BJ (cell line): ENCODE measurements at regions not wholly inside any gene's neighbourhood (a gene's known extent, or its start where the extent isn't known, plus 50 kb on each side); places are given as distances from the start of the nearest gene placed in this dataset.

ENCODE experiments used
- CTCF ChIA-PET: fragments of 350-600 bp; formaldehyde crosslinking; extraction: SDS; loops from one replicate; lab custom pipeline; 2021; ENCODE audit warnings: antibody characterized with exemption, inconsistent platforms; lab: Yijun Ruan, JAX
- POLR2A ChIA-PET: fragments of 300-600 bp; sonication (Branson Sonifier 250); formaldehyde crosslinking; extraction: SDS; loops from one replicate; lab custom pipeline; 2021; ENCODE audit warnings: antibody characterized with exemption; lab: Charles Lee
- DNase-seq: peaks from one replicate; pipeline ENCODE4 v3.0.0-alpha.2; 2011; ENCODE audit warnings: low read depth
- H3K27me3 ChIP-seq: 2 replicates; pipeline ENCODE4 v1.6.0; 2011; ENCODE audit warnings: low read length; ENCODE audit not compliant: control insufficient read depth, insufficient read depth
- H3K36me3 ChIP-seq: 2 replicates; pipeline ENCODE4 v1.5.1; 2011; ENCODE audit warnings: low read length; ENCODE audit not compliant: control insufficient read depth, insufficient read depth
- H3K4me3 ChIP-seq: 2 replicates; pipeline ENCODE4 v1.5.1; 2011; ENCODE audit warnings: low read depth, mild to moderate bottlenecking, control low read depth, low read length
- TF ChIP-seq, protein P1 (sequence below): IDR thresholded peaks from 2 replicates; pipeline ENCODE4 v1.5.1; 2011; ENCODE audit warnings: low read depth, mild to moderate bottlenecking, control low read depth, inconsistent platforms, low read length, moderate library complexity; ENCODE audit not compliant: insufficient read depth

DNA sequence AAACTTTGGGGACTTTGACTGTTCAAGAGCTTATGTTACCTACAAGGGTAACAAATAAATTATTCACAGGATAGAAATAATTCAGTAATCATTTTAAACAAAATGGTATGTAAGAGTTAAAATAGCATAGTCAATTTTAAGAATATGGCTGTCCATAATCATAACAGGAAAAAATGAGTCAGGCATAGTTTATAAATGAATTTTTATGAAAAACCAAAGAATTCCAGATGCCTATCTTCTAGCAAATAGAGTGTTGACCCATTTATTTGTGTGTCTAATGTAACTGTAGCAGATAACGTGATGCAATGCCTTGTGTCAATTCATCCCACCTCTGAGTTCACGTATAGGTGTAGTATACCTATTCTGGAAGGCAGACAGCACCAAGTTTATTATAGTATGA, 169.7 kb upstream of the CDH9 start:
- no peaks in the 10 kb centered on the region for H3K36me3 ChIP-seq
- DNase-seq, result no peak
- no peaks in the 10 kb centered on the region for H3K27me3 ChIP-seq
- no peak overlapping the region for H3K4me3 ChIP-seq
- ChIA-PET POLR2A (no interaction called here), CTCF (no interaction called here)
- TF ChIP-seq, protein P1, sequence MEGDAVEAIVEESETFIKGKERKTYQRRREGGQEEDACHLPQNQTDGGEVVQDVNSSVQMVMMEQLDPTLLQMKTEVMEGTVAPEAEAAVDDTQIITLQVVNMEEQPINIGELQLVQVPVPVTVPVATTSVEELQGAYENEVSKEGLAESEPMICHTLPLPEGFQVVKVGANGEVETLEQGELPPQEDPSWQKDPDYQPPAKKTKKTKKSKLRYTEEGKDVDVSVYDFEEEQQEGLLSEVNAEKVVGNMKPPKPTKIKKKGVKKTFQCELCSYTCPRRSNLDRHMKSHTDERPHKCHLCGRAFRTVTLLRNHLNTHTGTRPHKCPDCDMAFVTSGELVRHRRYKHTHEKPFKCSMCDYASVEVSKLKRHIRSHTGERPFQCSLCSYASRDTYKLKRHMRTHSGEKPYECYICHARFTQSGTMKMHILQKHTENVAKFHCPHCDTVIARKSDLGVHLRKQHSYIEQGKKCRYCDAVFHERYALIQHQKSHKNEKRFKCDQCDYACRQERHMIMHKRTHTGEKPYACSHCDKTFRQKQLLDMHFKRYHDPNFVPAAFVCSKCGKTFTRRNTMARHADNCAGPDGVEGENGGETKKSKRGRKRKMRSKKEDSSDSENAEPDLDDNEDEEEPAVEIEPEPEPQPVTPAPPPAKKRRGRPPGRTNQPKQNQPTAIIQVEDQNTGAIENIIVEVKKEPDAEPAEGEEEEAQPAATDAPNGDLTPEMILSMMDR, result no peak

DNA sequence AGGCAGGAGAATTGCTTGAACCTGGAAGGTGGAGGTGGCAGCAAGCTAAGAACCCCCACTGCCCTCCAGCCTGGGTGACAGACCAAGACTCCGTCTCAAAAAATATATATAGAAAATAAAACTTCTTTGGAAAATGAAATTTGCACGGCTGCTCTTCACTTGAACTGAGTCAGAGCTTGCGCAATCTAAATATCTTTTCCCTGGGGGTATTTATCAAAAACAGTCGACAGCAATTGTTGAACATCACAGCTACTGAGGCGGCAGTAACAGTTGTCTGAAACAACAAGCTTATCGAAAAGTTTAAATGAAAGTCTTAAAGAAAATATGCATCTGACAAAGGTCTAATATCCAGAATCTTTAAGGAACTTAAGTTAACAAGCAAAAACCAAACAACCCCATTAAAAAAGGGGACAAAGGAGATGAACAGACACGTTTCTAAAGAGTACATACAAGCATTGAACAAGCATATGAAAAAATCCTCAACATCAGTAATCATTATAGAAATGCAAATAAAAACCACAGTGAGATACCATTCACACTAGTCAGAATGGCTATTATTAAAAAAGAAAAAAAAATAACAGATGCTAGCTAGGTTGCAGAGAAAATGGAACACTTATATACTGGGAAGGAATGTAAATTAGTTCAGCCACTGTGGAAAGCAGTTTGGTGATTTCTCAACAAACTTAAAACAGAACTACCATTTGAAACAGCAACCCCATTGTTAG, 153.6 kb upstream of the CDH9 start:
- no peak for DNase-seq

DNA sequence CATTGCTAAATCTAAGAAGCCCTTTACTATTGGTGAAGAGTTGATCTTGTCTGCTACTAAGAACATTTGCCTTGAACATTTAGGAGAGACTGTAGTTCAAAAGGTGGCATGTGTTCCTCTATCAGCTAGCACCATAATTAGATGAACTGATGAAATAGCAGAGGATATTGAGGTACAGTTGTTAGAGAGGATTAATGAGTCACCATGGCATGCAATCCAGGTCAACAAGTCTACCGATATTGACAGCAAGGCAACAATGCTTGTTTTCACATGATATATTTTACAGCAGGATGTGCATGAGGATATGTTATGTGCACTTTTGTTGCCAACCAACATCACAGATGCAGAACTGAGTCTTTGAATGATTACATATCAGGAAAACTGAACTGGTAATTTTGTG, 134.3 kb upstream of the CDH9 start:
- ChIA-PET CTCF (no interaction called here), POLR2A (no interaction called here)
- Histone ChIP-seq H3K36me3 (no peaks in the 10 kb centered on the region), H3K4me3 (no peak overlapping the region), H3K27me3 (no peaks in the 10 kb centered on the region)
- TF ChIP-seq, protein P1, result no peak
- DNase-seq, result no peak

More for the DNA sequence above, 153.6 kb upstream of the CDH9 start:
- H3K36me3 ChIP-seq, result no peaks in the 10 kb centered on the region
- H3K4me3 ChIP-seq, result no peak overlapping the region
- ChIA-PET POLR2A (no interaction called here), CTCF (no interaction called here)
- no peaks in the 10 kb centered on the region for H3K27me3 ChIP-seq
- TF ChIP-seq, protein P1, result no peak

DNA sequence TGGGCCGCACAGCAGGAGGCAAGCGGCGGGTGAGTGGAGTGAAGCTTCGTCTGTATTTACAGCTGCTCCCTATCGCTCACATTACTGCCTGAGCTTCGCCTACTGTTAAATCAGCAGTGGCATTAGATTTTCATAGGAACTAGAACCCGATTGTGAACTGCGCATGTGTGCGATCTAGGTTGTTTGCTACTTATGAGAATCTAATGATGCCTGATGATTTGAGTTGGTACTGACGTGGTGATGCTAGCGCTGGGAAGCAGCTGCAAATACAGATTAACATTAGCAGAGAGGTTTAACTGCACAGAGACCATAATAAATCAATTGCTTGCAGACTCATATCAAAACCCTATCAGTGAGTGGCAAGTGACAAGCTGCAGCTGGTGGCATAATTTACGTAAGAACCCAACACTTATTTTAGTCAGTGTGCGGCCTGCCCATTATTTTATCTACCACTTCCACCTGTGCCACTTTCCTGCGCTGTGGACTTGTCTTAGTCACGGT, 133.4 kb upstream of the CDH9 start:
- ChIA-PET CTCF (interaction anchor here (0.5 to 0.6 kb wide), 2 partner anchors 13 to 266 kb away, joined by 3 read pairs; no protein-coding TSS in a partner anchor), POLR2A (no interaction called here)
- no peak overlapping the region for H3K4me3 ChIP-seq
- no peaks in the 10 kb centered on the region for H3K36me3 ChIP-seq
- no peaks in the 10 kb centered on the region for H3K27me3 ChIP-seq
- TF ChIP-seq, protein P1, result no peak
- DNase-seq, result no peak

DNA sequence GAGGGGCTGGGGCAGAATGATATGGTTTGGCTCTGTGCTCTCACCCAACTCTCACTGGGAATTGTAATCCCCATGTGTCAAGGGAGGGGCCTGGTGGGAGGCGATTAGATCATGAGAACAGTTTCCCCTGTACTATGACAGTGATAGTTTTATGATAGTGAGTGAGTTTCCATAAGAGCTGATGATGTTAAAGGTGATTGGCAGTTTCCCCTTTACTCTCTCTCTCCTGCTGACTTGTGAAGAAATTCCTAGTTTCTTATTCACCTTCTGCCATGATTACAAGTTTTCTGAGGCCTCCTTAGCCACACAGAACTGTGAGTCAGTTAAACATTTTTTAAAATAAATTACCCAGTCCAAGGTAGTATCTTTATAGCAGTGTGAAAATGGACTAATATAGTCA, 120.4 kb upstream of the CDH9 start:
- ChIA-PET CTCF (no interaction called here), POLR2A (no interaction called here)
- H3K36me3 ChIP-seq, result no peaks in the 10 kb centered on the region
- no peaks in the 10 kb centered on the region for H3K27me3 ChIP-seq
- no peak overlapping the region for H3K4me3 ChIP-seq
- DNase-seq, result no peak
- TF ChIP-seq, protein P1, result no peak
